SK-N-SH (cell line): ENCODE measurements at regions not wholly inside any gene's neighbourhood (a gene's known extent, or its start where the extent isn't known, plus 50 kb on each side); places are given as distances from the start of the nearest gene placed in this dataset.

ENCODE experiments used
- CTCF ChIP-seq: fragments of 200-600 bp; sonication (generic); IDR thresholded peaks from 2 replicates; pipeline ENCODE4 v1.6.1; 2017; ENCODE audit warnings: antibody characterized with exemption, mild to moderate bottlenecking, moderate library complexity
- EP300 ChIP-seq, 2 experiments: IDR thresholded peaks; 2 replicates each; pipeline versions ENCODE4 v1.4.0 to v1.6.1; 2012; ENCODE audit warnings: borderline replicate concordance in 1 of 2, low read depth in 1 of 2, low read length in 1 of 2
- EZH2phosphoT487 ChIP-seq: fragments of 200-600 bp; sonication (generic); IDR thresholded peaks from 2 replicates; pipeline ENCODE4 v1.6.1; 2017; ENCODE audit warnings: low read depth, mixed run types, mild to moderate bottlenecking, antibody characterized with exemption, moderate library complexity, borderline replicate concordance
- NFIC ChIP-seq: IDR thresholded peaks from 2 replicates; pipeline ENCODE4 v1.4.0; 2012; ENCODE audit warnings: borderline replicate concordance
- NRF1 ChIP-seq: IDR thresholded peaks from 2 replicates; pipeline ENCODE4 v1.6.1; 2012; ENCODE audit warnings: low read depth, mild to moderate bottlenecking, low read length
- POLR2AphosphoS5 ChIP-seq: IDR thresholded peaks from 2 replicates; pipeline ENCODE4 v1.6.1; 2012; ENCODE audit warnings: low read depth, low read length
- RAD21 ChIP-seq: IDR thresholded peaks from 2 replicates; pipeline ENCODE4 v1.6.1; 2012; ENCODE audit warnings: mild to moderate bottlenecking, low read length
- TAF1 ChIP-seq: IDR thresholded peaks from 2 replicates; pipeline ENCODE4 v1.6.1; 2012; ENCODE audit warnings: low read depth, mild to moderate bottlenecking, low read length, moderate library complexity, borderline replicate concordance
- USF2 ChIP-seq: fragments of 150-350 bp; IDR thresholded peaks from 2 replicates; pipeline ENCODE4 v1.6.1; 2017; ENCODE audit warnings: antibody characterized with exemption, low read length, low read depth, borderline replicate concordance
- TF ChIP-seq, protein P1 (sequence below): IDR thresholded peaks from 2 replicates; pipeline ENCODE4 v1.6.1; 2012; ENCODE audit warnings: mild to moderate bottlenecking, low read depth, low read length, moderate library complexity

GRCh38 chr12:131613186-131613585 lies 97.7 kb upstream of the SFSWAP start:
- TF ChIP-seq POLR2AphosphoS5 = no peak
- no peak for TF ChIP-seq USF2
- TF ChIP-seq CTCF = no peak
- TF ChIP-seq EP300 (IDR thresholded peaks at IDR 0.05; ENCODE audit: borderline replicate concordance in 1 of 2, low read depth in 1 of 2, low read length in 1 of 2) = no peak
- TF ChIP-seq, protein P1, sequence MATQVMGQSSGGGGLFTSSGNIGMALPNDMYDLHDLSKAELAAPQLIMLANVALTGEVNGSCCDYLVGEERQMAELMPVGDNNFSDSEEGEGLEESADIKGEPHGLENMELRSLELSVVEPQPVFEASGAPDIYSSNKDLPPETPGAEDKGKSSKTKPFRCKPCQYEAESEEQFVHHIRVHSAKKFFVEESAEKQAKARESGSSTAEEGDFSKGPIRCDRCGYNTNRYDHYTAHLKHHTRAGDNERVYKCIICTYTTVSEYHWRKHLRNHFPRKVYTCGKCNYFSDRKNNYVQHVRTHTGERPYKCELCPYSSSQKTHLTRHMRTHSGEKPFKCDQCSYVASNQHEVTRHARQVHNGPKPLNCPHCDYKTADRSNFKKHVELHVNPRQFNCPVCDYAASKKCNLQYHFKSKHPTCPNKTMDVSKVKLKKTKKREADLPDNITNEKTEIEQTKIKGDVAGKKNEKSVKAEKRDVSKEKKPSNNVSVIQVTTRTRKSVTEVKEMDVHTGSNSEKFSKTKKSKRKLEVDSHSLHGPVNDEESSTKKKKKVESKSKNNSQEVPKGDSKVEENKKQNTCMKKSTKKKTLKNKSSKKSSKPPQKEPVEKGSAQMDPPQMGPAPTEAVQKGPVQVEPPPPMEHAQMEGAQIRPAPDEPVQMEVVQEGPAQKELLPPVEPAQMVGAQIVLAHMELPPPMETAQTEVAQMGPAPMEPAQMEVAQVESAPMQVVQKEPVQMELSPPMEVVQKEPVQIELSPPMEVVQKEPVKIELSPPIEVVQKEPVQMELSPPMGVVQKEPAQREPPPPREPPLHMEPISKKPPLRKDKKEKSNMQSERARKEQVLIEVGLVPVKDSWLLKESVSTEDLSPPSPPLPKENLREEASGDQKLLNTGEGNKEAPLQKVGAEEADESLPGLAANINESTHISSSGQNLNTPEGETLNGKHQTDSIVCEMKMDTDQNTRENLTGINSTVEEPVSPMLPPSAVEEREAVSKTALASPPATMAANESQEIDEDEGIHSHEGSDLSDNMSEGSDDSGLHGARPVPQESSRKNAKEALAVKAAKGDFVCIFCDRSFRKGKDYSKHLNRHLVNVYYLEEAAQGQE = no peak
- TF ChIP-seq RAD21 = no peak
- no peak for TF ChIP-seq EZH2phosphoT487
- TF ChIP-seq NFIC = no peak
- TF ChIP-seq NRF1 = no peak
- no peak for TF ChIP-seq TAF1
